ENCODE measurements at regions not wholly inside any gene's neighbourhood (a gene's known extent, or its start where the extent isn't known, plus 50 kb on each side); places are given as distances from the start of the nearest gene placed in this dataset.

- TF ChIP-seq POLR2A (IDR thresholded peaks at IDR 0.05): no peak
- TF ChIP-seq, protein P1, sequence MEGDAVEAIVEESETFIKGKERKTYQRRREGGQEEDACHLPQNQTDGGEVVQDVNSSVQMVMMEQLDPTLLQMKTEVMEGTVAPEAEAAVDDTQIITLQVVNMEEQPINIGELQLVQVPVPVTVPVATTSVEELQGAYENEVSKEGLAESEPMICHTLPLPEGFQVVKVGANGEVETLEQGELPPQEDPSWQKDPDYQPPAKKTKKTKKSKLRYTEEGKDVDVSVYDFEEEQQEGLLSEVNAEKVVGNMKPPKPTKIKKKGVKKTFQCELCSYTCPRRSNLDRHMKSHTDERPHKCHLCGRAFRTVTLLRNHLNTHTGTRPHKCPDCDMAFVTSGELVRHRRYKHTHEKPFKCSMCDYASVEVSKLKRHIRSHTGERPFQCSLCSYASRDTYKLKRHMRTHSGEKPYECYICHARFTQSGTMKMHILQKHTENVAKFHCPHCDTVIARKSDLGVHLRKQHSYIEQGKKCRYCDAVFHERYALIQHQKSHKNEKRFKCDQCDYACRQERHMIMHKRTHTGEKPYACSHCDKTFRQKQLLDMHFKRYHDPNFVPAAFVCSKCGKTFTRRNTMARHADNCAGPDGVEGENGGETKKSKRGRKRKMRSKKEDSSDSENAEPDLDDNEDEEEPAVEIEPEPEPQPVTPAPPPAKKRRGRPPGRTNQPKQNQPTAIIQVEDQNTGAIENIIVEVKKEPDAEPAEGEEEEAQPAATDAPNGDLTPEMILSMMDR (IDR thresholded peaks at IDR 0.05): no peak
Measured at GRCh38 chrX:80266287-80266686, 154.0 kb upstream of the TENT5D start.
